Stimulated activated CD4-positive, alpha-beta T cell treated with anti-CD3 and anti-CD28 coated beads, Interleukin-1b, Interleukin-23, amount 100 ng/mL, for 48 hours (primary cell): ENCODE measurements at regions not wholly inside any gene's neighbourhood (a gene's known extent, or its start where the extent isn't known, plus 50 kb on each side); places are given as distances from the start of the nearest gene placed in this dataset.
"Not testable (repeated sequence)": the region's sequence is repeated elsewhere in the genome, so short reads cannot be mapped to it uniquely, and the experiment has no call there.

Experiments used
- DNase-seq: peaks from one replicate; pipeline ENCODE4 v3.0.0-alpha.2; 2020

GRCh38 chr4:66805582-66805981 is 739.7 kb downstream of the CENPC start:
- DNase-seq: no peak

DNA sequence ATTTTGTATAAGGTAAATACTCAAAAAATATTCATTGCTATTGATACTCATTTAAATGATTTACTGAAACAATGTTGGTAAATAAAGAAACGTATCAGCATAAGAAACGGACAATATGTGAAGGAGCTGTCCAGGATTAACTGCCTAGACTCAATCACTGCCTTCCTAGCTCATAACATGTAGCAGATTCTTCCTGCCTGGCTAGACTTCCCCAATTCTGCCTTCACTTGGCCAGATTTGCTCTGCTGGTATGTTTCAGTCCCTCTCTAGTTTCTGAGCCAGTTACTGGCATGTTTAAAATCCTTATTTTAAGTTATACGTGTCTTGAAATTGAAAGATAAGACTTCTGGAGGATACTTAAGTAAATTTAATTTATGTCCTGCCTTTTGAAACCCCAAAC is 740.3 kb downstream of the CENPC start:
- DNase-seq: no peak

DNA sequence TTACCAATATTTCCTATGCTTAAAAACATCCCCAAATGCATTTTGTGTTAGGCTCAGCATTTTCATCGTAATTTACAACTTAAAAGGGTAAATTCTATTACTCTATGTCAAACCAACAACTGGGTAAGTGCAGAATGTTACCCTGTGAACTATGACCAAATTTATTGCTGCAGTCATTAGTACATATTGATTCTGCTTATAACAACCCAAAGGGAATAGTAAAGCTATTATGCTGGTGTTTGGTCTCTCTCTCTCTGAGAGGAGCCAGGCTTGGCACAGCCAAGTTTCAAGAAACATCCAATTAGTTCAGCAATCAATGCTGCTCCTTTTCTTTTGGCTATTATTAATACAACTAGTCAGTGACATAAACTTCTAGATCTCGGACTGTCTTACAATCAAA is 747.7 kb downstream of the CENPC start:
- DNase-seq: no peak

- no peak for DNase-seq
These were observed 749.6 kb downstream of the CENPC start for GRCh38 chr4:66795724-66796123.

- no peak for DNase-seq
These were observed 750.8 kb downstream of the CENPC start for GRCh38 chr4:66794390-66795034.

DNA sequence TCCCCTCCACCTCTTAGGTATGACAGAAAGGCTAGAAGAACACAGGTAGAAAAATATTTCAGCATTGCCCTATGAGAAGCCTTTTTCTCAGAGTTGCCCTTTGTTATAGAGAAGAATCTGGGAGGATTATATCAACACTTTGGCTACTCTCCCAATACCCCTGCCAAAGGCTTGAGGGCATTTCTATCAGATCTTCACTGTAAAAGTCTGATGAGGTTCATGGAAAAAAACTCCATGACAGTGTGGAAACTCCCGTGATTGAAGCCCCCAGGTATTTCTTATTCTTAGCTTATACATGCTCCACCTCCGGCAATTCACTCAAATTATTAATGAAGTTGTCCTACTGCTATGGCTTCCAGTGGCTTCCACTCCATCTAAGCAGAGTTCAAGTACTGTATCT is 753.6 kb downstream of the CENPC start:
- DNase-seq: no peak

DNA sequence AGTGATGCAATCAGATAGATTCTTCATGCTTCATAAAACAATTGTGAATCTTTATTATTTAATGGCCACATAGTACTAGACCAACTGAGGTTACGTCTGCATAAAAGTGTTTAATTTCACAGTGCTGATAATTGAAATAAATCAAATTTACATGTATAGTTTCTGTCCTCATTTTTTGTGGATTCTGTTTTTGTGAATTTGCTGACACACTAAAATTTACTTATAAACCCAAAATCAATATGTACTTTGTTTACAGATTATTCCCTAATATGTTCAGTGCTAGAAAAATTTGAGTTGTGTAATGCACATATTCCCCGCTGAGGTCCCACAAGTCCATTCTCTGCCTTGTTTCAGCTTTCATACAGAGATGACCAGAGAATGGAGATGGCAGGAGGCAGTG is 759.8 kb downstream of the CENPC start:
- no peak for DNase-seq

DNA sequence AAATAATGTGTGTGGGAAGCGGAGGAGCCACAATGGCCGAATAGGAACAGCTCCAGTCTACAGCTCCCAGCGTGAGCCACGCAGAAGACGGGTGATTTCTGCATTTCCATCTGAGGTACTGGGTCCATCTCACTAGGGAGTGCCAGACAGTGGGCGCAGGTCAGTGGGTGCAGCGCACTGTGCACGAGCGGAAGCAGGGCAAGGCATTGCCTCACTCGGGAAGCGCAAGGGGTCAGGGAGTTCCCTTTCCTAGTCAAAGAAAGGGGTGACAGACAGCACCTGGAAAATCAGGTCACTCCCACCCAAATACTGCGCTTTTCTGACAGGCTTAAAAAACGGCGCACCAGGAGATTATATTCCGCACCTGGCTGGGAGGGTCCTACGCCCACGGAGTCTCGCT is 762.6 kb downstream of the CENPC start:
- DNase-seq: not testable (repeated sequence)

DNA sequence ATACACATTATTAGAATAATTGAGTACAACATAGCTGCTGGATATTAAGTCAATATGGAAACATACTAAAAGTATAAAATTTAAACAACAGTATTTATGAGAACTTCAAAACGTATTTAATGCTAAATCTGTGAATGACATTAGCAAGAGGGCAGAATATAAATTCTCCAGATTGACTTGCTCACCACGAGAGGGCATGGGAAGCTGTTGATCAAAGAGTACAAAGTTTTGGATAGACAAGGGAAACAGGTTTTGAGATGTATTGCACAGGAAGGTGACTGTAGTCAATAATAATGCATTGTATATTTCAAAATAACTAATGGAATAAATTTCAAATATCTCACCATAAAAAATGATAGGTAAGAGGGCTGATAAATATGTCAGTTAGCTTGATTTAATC is 768.2 kb downstream of the CENPC start:
- DNase-seq: no peak

DNA sequence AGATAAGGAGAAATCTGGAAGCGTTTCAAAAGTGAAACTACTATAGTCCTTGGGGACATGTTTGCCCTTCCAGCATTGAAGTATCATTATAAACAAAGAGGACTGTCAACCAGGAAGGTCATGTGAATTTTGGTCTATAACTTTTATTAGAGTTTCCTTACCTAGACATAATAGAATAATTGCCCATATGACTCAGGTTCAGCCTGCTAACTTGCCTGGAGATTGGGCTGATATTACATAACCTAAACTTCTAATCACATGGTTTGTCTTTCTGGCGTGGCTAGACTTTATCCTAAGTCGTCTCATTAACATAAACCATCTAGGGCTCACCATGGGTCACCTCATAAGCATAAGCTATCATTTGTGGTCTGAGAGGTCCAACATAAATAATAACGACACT is 775.9 kb downstream of the CENPC start:
- DNase-seq: no peak

- no peak for DNase-seq
These were observed 777.9 kb downstream of the CENPC start for GRCh38 chr4:66767442-66767841.

- no peak for DNase-seq
These were observed 778.7 kb downstream of the CENPC start for GRCh38 chr4:66766557-66766956.

- no peak for DNase-seq
These were observed 795.0 kb downstream of the CENPC start for GRCh38 chr4:66750273-66750672.

DNA sequence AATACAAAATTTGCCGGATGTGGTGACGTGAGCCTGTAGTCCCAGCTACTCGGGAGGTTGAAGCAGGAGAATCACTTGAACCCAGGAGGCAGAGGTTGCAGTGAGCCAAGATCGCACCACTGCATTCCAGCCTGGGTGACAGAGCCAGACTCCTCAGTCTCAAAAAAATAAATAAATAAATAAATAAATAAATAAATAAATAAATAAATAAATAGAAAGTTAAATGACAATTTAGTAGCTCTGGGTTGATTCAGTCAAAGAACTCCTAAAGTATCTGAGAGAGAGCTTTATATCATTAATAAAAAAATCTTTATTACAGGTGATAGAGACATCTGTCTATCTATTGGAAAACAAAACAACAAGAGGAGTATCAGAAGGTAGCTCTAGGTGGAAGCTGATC is 798.4 kb downstream of the CENPC start:
- not testable (repeated sequence) for DNase-seq

DNA sequence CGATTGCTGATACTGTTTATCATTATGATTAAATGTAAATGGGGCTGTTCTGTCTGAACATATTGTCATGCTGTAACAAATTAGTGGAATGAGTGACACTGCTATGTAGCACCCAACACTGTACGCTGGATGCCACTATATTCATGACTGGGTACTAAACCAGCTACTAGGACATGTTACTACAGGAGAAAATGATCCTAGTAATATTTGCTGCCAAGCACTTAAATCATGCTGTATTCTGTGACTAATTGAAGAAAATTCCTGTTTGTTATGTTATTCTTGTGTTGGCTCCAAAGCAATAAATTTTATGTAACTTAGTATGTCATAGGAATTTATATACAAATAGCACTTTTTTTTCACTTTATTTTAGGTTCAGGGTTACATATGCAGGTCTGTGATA is 804.2 kb downstream of the CENPC start:
- no peak for DNase-seq

GRCh38 chr4:66736606-66737005 is 808.7 kb downstream of the CENPC start:
- no peak for DNase-seq

DNA sequence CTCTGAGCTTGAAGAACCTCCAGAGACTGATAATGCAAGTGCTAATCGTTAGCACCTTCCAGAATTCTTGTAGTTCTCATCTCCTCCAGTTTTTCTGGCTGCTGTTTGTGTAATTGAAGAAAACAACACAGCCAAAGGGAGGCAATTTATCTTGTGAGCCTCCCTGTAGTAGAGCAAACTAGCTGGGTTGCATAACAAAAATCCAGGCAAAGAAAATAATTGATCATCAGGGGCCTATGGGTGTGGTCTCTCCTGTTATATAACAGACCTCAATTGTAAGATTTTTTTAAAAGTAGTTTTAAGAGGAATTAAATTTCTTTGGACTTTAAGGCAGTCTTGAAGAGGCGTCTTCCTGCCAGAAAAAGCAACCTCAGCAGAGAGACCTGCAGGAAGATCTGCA is 817.0 kb downstream of the CENPC start:
- no peak for DNase-seq

- not testable (repeated sequence) for DNase-seq
These were observed 832.9 kb downstream of the CENPC start for GRCh38 chr4:66712301-66712921.

GRCh38 chr4:66704243-66704642 is 841.1 kb downstream of the CENPC start:
- no peak for DNase-seq

DNA sequence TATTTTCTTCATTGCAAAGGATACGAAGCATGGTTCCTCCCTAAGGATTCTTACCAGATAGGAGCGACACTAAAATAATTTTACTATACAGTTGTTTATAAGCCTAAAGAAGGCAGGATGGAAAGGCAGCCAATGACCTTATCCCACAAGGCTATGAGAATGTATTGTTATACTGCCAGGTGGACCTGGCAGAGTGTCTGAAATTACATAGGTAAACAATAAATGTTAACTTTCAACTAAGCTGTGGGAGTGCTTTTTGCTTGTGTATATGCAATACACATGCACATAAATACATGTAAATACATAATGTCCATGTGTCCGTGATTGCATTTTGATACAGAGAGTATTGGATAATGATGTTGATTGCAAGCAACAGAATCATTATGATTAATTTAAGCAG is 850.6 kb downstream of the CENPC start:
- no peak for DNase-seq

DNA sequence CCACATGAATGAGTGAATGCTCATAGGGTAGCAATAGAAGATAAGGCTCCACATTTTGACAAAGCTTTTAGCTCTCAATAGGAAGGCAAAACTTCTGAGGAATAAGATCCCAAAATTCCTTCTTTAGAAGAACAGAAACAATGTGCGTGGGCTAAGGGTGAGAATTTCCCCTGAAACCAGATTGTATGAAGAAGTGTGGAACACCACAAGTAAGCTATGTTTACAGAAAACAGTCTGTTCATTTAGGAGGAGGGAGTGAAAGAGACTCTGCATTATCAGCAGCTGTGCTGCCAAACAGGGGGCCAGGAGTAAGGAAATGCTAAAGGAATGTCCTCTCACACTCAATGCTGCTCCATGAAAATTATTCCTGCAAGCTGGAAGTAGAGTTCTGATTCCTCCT is 851.6 kb downstream of the CENPC start:
- DNase-seq: no peak

- DNase-seq: no peak
These were observed 854.2 kb downstream of the CENPC start for GRCh38 chr4:66691101-66691500.

GRCh38 chr4:66688674-66689073 is 856.6 kb downstream of the CENPC start:
- no peak for DNase-seq

DNA sequence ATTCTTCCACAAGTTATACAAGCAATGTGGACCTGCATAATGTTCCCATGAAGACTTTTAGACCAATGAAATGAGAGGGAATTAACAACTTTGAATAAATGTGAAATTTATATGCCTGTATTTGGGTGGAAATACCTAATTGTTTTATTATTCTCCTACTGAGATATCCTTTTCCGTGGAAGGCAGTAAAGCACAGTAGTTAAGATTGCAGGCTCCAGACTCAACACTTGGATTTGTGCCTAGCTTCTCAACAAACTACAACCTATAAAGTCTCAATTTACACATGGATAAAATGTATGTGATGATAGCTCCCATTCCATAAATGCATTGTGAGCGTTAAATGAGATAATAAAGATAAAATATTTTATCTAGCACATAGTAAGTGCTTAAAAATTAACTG is 857.8 kb downstream of the CENPC start:
- no peak for DNase-seq

- no peak for DNase-seq
These were observed 863.3 kb downstream of the CENPC start for GRCh38 chr4:66681962-66682361.
